Stimulated activated naive CD4-positive, alpha-beta T cell treated with Interleukin-2 at 50 U/mL for 16 hours (primary cell): ENCODE measurements at regions not wholly inside any gene's neighbourhood (a gene's known extent, or its start where the extent isn't known, plus 50 kb on each side); places are given as distances from the start of the nearest gene placed in this dataset.

Experiments used
- DNase-seq: peaks from one replicate; lab custom pipeline; 2025; lab: John Stamatoyannopoulos, UW

DNA sequence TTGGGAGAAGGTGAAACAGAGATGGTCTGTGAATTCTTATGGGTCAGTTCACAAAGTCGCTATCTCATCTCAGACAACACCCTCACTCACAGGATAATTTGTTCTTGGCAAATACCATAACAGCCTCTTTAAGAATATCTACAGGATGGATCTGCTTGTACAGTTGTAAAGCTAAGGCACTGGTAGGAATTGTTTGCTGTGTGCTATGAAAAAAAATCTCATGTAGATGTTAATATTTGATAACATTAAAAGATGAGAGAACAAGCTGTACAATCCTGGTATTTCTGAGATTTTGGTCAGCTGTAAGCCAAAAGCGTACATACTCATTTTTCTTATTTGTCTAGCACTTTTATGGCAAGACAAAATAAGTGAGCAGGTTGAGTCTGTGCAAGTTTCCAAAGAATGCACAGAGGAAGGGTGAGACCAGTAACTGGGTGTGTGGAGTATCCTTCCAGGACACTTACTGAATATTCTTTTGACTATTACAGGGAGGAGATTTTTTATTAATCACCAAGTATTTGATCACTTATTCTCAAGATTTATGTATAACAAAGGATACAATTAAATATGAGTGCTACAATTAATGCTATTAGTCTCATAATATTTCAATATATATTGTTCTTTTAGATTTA lies 814.5 kb upstream of the MIR17HG start:
- DNase-seq, result no peak

DNA sequence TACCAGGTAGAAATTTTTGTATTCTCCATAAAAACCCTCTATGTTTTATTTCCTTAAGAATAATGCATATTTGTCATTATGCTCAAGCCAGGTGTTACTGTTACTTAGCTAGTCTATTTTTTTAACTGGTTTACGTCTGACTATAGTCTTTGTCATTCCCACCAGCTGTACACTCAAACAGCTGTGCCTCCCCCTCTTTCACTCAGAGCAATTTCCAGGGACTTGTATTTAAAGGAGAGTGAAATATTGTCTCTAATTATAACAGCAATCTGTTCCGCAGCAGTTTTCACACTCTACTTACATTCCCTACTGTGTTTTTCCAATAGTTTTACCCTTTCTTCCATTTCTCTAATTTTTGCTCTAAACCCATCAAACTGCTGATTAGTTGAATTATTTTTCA lies 813.6 kb upstream of the MIR17HG start:
- DNase-seq, result no peak

DNA sequence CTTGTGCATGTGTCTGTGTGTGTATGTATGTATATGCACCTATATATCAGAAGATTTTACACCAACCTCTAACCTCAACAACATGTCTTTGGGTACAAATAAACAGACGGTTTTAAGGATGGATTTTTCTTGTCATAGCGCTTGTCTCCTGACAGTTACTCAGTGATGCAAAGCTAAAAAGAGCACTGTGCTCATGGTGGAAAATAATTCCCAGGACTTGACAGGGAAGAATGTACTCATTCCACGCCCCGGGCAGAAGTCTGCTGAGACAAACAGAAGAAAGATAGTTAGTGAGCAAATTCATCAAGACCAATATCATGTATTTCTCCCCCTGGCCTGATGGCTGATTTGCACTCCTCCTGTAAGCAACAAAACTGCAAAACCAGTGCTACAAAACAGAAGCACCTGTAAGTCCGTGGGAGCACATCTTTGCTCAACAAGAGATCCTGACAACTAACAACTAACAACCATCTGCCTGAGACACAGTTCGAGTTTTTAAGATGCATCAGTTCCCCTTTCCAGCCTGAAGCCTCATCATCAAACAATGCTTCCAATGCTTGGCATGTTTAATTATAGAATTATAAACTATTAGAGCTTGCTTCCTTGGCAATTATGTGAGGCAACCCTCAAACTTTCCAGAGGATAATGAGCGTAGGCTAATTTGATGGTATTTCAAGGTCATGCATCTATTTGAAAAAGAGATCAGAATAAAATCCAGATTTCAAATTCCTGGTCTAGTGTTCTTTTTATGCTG lies 812.7 kb upstream of the MIR17HG start:
- DNase-seq, result no peak

DNA sequence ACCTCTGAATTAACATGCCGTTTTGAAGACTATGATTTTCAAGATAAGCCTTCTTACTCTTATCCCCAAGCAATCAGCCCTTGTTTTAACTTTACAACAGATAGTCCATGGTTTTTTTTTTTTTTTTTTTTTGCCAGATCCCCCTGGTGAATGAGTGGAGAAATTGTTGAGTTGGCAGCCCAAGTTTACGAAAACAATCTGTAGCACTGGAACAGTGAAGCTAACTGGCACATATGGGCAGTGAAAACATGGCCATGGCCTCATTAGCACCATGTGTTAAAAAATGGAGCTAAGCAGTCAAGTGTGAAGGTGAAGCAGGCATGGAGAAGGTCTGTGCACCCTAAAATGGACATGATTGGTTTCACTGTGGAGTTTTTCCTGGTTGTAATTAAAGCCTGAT lies 812.1 kb upstream of the MIR17HG start:
- no peak for DNase-seq

DNA sequence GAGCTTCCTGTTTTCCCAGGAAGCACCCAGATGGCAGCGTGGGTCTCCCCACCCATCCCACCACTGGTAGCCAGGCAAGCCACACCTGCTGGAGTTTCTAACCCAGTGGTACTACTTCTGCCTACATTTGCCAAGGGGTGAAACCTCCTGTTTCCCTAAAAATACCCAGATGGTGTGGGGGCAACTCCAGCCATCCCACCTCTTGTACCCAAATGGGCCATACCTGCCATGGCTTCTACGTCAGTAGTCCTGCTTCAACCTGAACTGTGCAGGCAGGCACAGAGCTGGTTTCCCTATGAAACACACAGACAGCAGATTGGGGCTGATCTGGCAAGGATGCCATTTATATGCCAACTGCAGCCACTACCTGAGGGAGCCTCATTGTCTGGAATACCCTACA lies 809.4 kb upstream of the MIR17HG start:
- no peak for DNase-seq

DNA sequence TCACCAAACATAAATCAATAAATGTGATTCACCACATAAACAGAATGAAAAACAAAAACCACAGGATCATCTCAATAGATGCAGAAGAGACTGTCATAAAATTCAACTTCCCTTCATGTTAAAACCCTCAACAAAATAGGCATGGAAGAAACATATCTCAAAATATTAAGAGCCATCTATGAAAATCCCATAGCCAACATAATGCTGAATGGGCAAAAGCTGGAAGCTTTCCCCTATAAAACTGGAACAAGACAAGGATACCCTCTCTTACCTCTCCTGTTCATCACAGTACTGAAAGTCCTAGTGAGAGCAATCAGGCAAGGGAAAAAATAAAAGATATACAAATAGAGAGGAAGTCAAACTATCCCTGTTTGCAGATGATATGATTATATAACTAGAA lies 806.1 kb upstream of the MIR17HG start:
- DNase-seq, result no peak

DNA sequence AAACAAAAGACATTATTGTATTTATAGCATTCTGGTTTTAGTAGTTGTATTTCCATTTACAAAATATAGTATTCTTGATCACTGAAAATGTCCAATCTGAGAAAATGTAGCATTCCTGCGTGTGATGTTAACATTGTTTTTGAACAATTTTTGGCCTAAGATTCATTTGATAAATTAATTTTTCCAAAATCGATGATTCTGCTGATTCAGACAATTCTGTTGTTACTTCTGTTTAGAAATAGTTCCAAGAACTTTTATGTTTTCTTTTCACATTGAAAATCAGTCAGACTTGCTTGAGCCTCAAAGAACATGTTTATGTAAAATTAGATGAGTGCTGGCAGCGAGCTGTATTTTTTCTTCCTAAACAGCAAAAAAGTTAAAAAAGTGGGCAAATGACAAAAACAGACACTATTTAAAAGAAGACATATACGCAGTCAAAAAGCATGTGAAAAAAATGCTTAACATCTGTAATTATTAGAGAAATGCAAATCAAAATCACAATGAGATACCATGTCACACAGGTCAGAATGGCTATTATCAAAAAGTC lies 804.5 kb upstream of the MIR17HG start:
- DNase-seq, result no peak

DNA sequence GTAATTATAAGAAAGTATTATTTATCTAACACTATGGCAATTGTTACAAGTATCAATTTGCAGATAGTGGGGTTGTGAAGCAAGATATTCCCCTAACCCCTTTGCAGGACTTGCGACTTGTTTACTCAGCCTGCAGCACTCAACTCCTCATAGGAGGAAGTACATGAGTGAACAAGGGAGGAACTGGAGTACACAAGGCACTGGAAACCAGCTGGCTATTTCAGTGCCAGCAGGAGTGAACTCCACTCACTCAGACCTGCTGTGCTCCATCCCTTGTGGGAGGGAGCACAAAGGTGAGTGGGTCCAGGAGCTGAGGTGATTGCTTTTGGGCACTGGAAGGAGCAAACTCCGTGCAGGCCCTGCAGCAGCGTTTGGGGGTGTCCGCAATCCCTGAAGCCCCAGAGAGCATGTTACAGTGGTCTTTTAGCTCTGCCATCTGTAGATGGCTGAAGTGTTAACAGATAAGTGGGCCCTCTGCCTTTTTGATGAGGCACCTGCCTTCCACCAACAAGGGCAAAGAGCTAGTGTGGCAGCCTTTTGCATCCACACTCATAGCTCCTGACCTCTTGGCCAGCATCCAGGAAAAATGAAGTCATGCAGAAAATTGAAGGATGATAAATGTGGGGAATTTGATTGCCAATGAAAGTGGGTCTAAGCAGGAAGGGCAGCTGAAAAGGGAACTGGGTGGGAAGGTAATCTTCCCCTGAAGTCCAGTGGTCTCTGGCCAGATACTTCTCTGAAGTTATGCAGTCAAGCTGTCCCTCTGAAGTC lies 802.2 kb upstream of the MIR17HG start:
- no peak for DNase-seq

DNA sequence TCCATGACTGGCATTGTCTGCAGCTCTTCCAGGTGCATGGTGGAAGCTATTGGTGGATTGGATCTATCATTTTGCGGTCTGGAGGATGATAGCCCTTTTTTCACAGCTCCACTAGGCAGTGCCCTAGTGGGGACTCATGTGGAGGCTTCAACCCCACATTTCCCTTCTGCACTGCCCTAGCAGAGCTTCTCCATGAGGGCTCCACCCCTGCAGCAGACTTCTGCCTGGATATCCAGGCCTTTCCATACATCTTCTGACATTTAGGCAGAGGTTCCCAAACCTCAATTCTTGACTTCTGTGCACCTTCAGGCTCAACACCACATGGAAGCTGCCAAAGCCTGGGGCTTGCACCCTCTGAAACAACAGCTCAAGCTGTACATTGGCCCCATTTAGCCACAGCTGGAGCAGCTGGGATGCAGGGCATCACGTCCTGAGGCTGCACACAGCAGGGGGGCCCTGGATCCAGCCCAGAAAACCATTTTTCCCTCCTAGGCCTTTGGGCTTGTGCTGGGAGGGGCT lies 800.2 kb upstream of the MIR17HG start:
- no peak for DNase-seq

DNA sequence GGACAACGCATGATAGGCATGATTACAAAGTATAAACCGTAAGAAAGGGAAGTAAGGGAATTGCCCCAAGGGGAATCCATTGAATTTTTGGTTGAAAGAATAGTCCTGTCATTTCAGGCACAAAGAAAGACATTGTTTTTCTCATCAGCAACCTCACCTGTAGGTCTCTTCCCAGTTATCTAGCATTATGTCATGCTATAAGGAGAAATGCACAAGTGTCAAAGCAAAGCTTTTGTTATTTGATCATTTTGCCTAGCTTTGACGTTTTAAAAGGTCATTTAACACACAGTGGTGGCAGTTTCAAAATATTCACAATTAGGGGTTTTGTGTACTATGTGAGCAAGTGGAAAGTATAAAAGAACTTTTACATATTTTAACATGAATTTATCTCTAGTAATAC lies 796.2 kb upstream of the MIR17HG start:
- no peak for DNase-seq

DNA sequence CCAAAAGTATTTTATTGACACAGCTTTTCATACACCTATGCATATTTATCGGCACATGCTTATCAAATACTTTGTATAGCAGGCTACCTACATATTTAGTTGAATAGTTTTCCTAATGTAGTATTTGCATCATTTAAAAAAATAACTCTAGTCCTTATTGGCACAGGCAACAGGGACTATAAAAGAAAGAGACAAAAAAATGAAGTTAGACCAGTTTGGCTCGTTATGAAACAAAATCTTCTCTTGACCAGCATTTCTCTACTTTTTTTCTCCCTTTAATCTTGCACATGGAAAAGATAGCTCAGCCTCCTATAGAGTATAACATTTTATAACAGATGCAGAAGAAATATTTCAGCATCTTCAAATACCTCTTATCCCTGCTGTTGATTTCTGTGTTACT lies 794.8 kb upstream of the MIR17HG start:
- no peak for DNase-seq

DNA sequence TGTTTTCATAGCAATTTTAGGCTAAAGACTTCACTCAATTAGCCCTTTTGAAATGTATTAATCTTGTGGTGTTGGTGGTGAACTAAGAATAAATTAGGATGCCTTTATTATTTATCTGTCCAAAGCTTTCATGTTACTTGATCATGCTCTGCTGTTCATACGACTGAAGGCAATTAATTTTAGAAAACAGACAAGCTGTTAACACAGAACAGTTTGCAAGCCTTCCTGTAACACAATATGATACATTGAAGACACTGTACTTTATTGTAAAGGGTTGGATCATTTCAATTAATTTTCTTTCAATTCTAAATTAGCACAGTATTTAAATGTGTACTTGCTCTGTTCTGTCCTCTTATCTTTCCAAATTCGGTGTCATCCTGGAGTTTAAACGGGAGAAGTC lies 794.3 kb upstream of the MIR17HG start:
- DNase-seq, result no peak

DNA sequence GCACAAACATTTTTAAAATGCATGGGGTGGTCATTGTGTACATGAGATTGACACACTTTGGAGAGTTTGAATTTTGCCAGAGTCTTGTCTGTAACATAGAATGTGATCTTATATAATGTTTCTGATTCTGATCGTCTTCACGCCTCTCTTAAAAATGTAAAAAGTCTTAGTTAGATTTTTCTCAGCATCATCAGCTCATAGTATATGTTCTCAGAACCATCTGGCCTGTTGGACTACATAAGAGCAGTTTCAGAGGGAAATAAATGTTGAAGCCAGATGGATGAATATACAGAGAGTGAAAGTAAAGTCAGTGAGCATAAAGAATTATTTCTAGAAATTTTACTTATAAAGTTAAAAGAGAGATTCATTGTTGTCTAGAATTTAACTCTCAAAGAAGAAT lies 789.9 kb upstream of the MIR17HG start:
- no peak for DNase-seq

DNA sequence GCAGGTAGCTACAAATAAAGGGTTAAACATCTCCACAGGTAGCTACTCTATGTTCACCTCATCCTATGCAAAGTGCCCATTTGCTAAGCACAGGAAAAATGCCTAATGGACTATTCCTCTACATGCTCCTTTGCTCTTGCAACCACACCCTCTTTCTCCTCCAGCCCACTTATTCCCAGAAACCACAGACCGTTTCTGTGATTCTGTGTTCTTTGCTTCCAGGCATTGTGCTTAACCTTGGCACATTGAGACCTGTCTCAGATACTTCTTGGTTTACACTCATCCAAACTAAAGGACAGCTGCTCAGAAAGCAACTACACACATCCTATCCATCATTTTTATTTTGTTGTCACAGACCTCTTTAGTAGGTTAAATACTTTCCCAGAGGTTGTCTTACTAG lies 785.0 kb upstream of the MIR17HG start:
- no peak for DNase-seq

DNA sequence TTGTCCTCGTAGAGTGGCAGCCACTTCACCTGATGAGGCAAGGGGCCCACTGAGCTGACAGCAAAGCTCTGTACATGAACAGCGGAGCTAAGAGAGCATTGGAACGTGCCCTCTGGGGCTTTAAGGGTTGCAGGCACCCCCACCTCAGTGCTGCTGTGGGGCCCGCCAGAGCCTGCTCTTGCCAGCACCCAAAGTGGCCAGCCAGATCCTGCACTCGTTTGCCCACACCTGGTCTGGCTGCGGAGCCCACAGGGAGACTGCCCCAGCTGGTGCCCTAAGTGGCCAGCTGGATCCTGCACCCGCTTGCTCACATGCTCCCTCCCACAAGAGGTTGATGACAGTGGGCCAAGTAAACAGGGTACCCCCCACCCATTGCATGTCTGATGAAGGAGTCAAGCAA lies 783.4 kb upstream of the MIR17HG start:
- DNase-seq, result no peak

DNA sequence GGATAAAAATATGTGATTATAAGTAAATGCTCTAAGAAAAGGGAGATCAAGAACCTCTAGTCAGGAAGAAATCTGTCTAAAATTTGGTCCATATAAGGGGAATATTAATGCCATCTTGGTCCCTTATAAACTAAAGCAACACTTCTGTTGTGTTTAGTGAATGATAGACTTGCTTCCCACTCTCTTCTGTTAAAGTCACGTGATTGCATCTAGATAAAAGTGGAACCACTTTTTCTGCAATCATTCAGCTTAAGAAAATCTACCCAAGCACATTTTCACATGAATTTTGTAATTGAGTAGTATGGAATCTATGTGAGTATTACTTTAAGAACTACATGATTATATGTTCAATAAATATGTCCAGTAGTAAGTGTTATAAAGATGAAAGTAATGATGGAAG lies 782.9 kb upstream of the MIR17HG start:
- no peak for DNase-seq

DNA sequence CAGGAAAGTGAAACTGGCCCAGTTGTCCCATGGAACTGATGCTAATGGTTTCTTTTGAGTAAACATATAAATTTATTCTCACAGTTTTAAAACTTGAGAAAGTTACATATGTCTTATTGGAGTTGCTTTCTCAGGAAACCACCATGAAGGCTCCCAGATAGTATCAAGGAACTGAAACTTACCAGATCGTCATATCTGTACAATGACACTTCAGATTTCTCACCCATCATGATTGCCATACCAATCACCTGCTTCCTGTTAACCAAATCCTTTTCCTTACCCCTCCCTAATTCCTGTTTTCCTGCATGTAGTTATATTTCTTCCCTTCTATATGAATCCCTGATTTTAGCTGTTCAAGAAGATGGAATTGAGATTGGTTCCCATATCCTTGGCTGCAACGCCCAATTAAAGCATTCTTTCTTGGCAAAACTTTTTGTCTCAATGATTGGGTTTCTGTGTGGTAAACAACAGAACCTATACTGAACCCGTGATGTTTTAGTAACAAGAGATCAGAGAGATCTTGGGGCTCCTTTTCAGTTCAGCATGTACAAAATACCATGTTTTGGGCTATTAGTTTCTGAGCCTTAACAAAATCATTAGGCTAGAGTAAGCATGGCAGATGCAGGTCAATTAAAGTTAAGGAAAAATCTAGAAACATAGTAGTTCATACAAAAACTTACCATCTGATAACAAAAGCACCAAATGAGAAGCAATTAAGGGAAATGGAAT lies 781.3 kb upstream of the MIR17HG start:
- no peak for DNase-seq

DNA sequence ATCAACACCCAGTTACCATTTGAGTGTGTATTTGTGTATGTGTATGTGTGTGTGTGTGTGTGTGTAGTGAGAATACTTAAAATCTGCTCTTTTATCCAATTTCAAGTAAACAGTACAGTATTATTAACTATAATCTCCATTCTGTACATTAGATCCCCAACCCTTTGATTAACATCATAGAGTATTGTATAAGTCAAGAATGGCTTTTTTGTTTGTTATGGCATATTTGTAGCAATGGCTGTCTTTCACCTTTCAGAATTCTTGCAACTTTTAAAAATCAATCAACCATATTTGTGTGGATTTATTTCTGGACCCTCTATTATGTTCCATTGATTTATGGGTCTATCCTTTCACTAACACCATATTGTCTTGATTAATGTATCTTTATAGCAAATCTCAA lies 779.3 kb upstream of the MIR17HG start:
- no peak for DNase-seq

DNA sequence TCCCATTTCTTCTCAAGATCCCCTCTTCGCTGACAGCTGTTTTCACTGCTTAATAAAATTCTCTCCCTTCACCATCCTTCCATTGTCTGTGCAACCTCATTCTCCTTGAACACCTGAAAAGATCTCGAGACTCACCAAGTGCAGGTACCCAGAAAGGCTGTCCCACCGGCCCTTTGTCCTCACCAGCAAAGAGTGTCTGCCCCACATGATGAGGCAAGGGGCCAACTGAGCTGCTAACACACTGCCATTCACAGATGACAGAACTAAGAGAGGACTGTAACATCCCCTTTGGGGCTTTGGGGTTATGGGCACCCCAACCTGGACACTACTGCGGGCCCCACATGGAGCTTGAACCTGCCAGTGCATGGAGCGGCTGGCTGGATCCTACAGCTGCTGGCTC lies 771.4 kb upstream of the MIR17HG start:
- no peak for DNase-seq

DNA sequence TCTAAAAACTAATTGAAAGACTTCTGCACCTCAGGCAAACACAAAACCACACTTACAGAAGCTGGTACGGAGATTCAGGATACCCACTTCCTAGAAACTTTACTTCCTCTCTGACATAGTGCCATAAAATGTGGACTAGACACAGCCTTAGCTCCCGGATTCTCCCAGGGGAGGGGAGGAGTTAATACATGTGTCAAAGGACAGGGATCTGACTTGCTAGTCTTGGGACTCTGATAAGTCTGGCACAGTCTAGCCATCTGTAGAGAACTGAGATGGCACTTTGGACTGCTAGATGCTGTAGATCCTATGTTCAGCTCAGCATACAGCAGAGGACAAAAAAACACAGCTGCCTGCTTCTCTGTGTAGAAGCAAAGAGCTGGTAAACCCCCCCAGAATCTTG lies 769.8 kb upstream of the MIR17HG start:
- no peak for DNase-seq

DNA sequence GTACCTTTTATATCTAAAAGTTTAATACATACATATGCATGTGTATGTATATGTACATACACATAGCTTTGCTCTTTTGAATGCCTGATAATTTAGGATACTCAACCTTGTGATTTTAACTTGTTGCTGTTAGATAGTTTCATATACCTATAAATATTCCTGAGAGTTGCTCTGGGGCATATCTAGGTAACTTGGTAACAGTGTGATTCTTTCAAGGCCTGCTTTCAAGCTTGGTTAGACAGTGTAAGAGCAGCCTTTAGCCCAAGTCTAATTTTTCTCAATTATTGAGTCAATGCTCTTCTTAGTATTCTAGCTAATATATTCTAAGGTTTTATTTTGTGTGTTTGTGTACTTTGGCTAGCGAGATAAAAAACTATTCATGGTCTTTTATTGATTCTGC lies 762.1 kb upstream of the MIR17HG start:
- no peak for DNase-seq

DNA sequence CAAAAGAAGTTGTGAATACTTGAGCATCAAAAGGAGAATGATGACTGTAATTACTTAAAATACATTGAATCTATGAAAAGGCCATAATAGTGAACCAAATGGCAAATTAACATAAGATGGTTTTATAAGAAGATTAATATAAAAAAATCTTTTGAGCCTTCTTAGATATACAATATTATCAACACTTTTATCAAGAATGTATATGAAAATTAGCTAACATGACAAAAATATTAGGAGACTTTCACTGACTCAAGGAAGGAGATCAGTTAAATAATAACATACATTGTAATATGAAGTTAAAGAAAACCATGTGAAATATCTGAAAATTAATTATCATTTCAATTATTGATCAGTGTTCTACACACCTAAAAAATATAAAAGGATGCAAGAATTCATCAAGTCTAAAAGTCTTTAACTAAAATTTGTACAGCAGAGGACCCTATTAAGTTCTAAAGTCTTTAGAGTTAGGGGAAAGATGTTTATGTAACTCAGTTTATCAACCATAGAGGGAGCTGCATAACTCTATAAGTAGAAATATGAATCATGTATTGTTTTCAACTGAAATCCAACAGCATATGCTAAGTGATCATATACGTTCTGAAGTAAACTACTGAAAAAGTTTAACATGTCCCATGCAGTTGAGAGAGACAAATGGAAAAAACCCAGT lies 756.1 kb upstream of the MIR17HG start:
- DNase-seq, result no peak
